Panc1 (cell line): ENCODE measurements at regions not wholly inside any gene's neighbourhood (a gene's known extent, or its start where the extent isn't known, plus 50 kb on each side); places are given as distances from the start of the nearest gene placed in this dataset.

Source experiments
- ATAC-seq: fragments of 200-7000 bp; cut with Tn5 transposase; 2 replicates; pipeline ENCODE4 v1.9.1; 2020; ENCODE audit warnings: mild to moderate bottlenecking, moderate library complexity
- BruUV-seq: library from RNA; stranded (reverse); fragments of 400-500 nt; replicated peaks from 2 replicates; lab custom pipeline; 2021; lab: Mats Ljungman, UMichigan
- CTCF ChIA-PET: fragments of 300-600 bp; sonication (Branson Sonifier 250); formaldehyde crosslinking; loops from one replicate; lab custom pipeline; 2022; ENCODE audit warnings: antibody characterized with exemption; lab: Charles Lee
- POLR2A ChIA-PET: fragments of 300-600 bp; sonication (Branson Sonifier 250); formaldehyde crosslinking; loops from one replicate; lab custom pipeline; 2022; ENCODE audit warnings: antibody characterized with exemption; lab: Charles Lee
- DNase-seq: peaks from one replicate; pipeline ENCODE4 v3.0.0-alpha.2; 2010; ENCODE audit warnings: low read depth, low spot score
- H3K27ac ChIP-seq: 2 replicates; pipeline ENCODE4 v1.5.1; 2011; ENCODE audit warnings: mild to moderate bottlenecking, low read length, inconsistent platforms
- H3K27me3 ChIP-seq: fragments of 200-500 bp; sonication (Bioruptor generic); 2 replicates; pipeline ENCODE4 v1.6.0; 2014; ENCODE audit warnings: low read length, inconsistent platforms; ENCODE audit not compliant: control insufficient read depth, insufficient read depth
- H3K36me3 ChIP-seq: fragments of 200-500 bp; sonication (Bioruptor generic); 2 replicates; pipeline ENCODE4 v1.5.1; 2014; ENCODE audit warnings: inconsistent platforms, mild to moderate bottlenecking, low read length, moderate library complexity; ENCODE audit not compliant: control insufficient read depth, insufficient read depth
- H3K4me1 ChIP-seq: 2 replicates; pipeline ENCODE4 v1.5.1; 2011; ENCODE audit warnings: inconsistent platforms, mild to moderate bottlenecking, low read length, moderate library complexity; ENCODE audit not compliant: control insufficient read depth, insufficient read depth
- H3K4me3 ChIP-seq, 2 experiments: 2 replicates each; pipeline ENCODE4 v1.5.1; 2011 to 2012; ENCODE audit warnings: low read depth in 2 of 2, low read length in 2 of 2, mild to moderate bottlenecking in 2 of 2, inconsistent platforms in 1 of 2, moderate library complexity in 1 of 2
- H3K9me3 ChIP-seq: fragments of 200-500 bp; sonication (Bioruptor generic); 2 replicates; pipeline ENCODE4 v1.5.1; 2014; ENCODE audit warnings: low read depth, mild to moderate bottlenecking, inconsistent platforms, low read length, moderate library complexity; ENCODE audit not compliant: control insufficient read depth, insufficient read depth
- POLR2AphosphoS5 ChIP-seq: IDR thresholded peaks from 2 replicates; pipeline ENCODE4 v1.6.1; 2012; ENCODE audit warnings: mild to moderate bottlenecking, low read depth, low read length, moderate library complexity
- SIN3A ChIP-seq: IDR thresholded peaks from 2 replicates; pipeline ENCODE4 v1.6.1; 2012; ENCODE audit warnings: low read depth, mild to moderate bottlenecking, low read length, moderate library complexity, borderline replicate concordance; ENCODE audit not compliant: insufficient read depth
- TCF7L2 ChIP-seq: IDR thresholded peaks from 2 replicates; pipeline ENCODE4 v1.6.1; 2011; ENCODE audit warnings: mild to moderate bottlenecking, low read depth, low read length, inconsistent platforms
- in situ Hi-C: cut with HindIII; loops from 2 replicates; pipeline ENCODE4 v1.10.0; 2016; ENCODE audit warnings: low sequenced_read_pairs, low pct_unique_long_range_greater_than_20kb
- intact Hi-C: fragments of 100-400 bp; cut with micrococcal nuclease; formaldehyde crosslinking; loops from one replicate; pipeline ENCODE4 v1.10.0; 2022; ENCODE audit not compliant: unreplicated experiment
- TF ChIP-seq, protein P1 (sequence below): fragments of 450-650 bp; IDR thresholded peaks from 2 replicates; pipeline ENCODE4 v1.5.1; 2017; ENCODE audit warnings: mild to moderate bottlenecking
- TF ChIP-seq, protein P2 (sequence below), 2 experiments: IDR thresholded peaks; 2 replicates each; pipeline ENCODE4 v1.6.1; 2011 to 2012; ENCODE audit warnings: low read depth in 2 of 2, control low read depth in 1 of 2, low read length in 1 of 2, mild to moderate bottlenecking in 1 of 2, moderate library complexity in 1 of 2; ENCODE audit not compliant: insufficient read depth in 1 of 2

GRCh38 chr19:34577056-34577455 lies 95.5 kb downstream of the WTIP start:
- Histone ChIP-seq H3K36me3 (no peaks in the 10 kb centered on the region), H3K4me1 (no peaks in the 10 kb centered on the region), H3K9me3 (no peaks in the 10 kb centered on the region; the same call in 1 of the 2 replicates), H3K27ac (no peak overlapping the region), H3K4me3 (no peak overlapping the region), H3K27me3 (no peaks in the 10 kb centered on the region)
- intact Hi-C loops (no loop called here), in situ Hi-C loops (no loop called here)
- ATAC-seq (no peak; the same call in 1 of the 2 replicates), DNase-seq (no peak)
- ChIA-PET POLR2A (no interaction called here), CTCF (no interaction called here)
- BruUV-seq = no TSS peak
- no peak for TF ChIP-seq POLR2AphosphoS5
- no peak for TF ChIP-seq SIN3A
- TF ChIP-seq, protein P1, sequence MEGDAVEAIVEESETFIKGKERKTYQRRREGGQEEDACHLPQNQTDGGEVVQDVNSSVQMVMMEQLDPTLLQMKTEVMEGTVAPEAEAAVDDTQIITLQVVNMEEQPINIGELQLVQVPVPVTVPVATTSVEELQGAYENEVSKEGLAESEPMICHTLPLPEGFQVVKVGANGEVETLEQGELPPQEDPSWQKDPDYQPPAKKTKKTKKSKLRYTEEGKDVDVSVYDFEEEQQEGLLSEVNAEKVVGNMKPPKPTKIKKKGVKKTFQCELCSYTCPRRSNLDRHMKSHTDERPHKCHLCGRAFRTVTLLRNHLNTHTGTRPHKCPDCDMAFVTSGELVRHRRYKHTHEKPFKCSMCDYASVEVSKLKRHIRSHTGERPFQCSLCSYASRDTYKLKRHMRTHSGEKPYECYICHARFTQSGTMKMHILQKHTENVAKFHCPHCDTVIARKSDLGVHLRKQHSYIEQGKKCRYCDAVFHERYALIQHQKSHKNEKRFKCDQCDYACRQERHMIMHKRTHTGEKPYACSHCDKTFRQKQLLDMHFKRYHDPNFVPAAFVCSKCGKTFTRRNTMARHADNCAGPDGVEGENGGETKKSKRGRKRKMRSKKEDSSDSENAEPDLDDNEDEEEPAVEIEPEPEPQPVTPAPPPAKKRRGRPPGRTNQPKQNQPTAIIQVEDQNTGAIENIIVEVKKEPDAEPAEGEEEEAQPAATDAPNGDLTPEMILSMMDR = no peak
- no peak for TF ChIP-seq TCF7L2
- TF ChIP-seq, protein P2, sequence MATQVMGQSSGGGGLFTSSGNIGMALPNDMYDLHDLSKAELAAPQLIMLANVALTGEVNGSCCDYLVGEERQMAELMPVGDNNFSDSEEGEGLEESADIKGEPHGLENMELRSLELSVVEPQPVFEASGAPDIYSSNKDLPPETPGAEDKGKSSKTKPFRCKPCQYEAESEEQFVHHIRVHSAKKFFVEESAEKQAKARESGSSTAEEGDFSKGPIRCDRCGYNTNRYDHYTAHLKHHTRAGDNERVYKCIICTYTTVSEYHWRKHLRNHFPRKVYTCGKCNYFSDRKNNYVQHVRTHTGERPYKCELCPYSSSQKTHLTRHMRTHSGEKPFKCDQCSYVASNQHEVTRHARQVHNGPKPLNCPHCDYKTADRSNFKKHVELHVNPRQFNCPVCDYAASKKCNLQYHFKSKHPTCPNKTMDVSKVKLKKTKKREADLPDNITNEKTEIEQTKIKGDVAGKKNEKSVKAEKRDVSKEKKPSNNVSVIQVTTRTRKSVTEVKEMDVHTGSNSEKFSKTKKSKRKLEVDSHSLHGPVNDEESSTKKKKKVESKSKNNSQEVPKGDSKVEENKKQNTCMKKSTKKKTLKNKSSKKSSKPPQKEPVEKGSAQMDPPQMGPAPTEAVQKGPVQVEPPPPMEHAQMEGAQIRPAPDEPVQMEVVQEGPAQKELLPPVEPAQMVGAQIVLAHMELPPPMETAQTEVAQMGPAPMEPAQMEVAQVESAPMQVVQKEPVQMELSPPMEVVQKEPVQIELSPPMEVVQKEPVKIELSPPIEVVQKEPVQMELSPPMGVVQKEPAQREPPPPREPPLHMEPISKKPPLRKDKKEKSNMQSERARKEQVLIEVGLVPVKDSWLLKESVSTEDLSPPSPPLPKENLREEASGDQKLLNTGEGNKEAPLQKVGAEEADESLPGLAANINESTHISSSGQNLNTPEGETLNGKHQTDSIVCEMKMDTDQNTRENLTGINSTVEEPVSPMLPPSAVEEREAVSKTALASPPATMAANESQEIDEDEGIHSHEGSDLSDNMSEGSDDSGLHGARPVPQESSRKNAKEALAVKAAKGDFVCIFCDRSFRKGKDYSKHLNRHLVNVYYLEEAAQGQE (IDR thresholded peaks at IDR 0.05; ENCODE audit: insufficient read depth in 1 of 2, low read depth in 2 of 2, low read length in 1 of 2) = no peak

GRCh38 chr19:34576292-34576691 lies 94.7 kb downstream of the WTIP start:
- Histone ChIP-seq H3K4me3 (no peak overlapping the region), H3K27me3 (no peaks in the 10 kb centered on the region), H3K4me1 (no peaks in the 10 kb centered on the region), H3K9me3 (no peaks in the 10 kb centered on the region; the same call in 1 of the 2 replicates), H3K36me3 (no peaks in the 10 kb centered on the region), H3K27ac (no peak overlapping the region)
- intact Hi-C loops = no loop called here
- in situ Hi-C loops = no loop called here
- CTCF ChIA-PET = no interaction called here
- DNase-seq (no peak), ATAC-seq (no peak)
- POLR2A ChIA-PET = no interaction called here
- no TSS peak for BruUV-seq
- TF ChIP-seq, protein P1 = no peak
- no peak for TF ChIP-seq POLR2AphosphoS5
